Psoas muscle (tissue), 7 donors: ENCODE measurements at regions not wholly inside any gene's neighbourhood (a gene's known extent, or its start where the extent isn't known, plus 50 kb on each side); places are given as distances from the start of the nearest gene placed in this dataset.

Source experiments
- ATAC-seq, 4 donors: fragments of 200-7000 bp; cut with Tn5 transposase; one replicate each; pipeline ENCODE4 v1.9.1; 2020; ENCODE audit warnings: moderate library complexity in 3 of 4, mild to moderate bottlenecking in 2 of 4
- DNase-seq, 2 donors: peaks; one replicate each; pipeline ENCODE4 v3.0.0-alpha.2; 2020
- H3K27ac ChIP-seq: fragments of 200-600 bp; one replicate; pipeline ENCODE4 v1.8.0; 2022
- H3K27me3 ChIP-seq, 3 donors: fragments of 200-600 bp in 1 of 3; one replicate each; pipeline versions ENCODE4 v1.6.1 to v1.8.0; 2013 to 2022; ENCODE audit warnings: low read length in 2 of 3, mild to moderate bottlenecking in 2 of 3, moderate library complexity in 1 of 3; ENCODE audit not compliant: insufficient read depth in 3 of 3
- H3K36me3 ChIP-seq, 2 donors: fragments of 200-600 bp in 1 of 2; one replicate each; pipeline versions ENCODE4 v1.6.1 to v1.8.0; 2013 to 2022; ENCODE audit warnings: low read depth in 1 of 2, mild to moderate bottlenecking in 1 of 2, moderate library complexity in 1 of 2; ENCODE audit not compliant: insufficient read depth in 1 of 2
- H3K4me1 ChIP-seq: fragments of 200-600 bp; one replicate; pipeline ENCODE4 v1.8.0; 2022
- H3K4me3 ChIP-seq: fragments of 200-600 bp; one replicate; pipeline ENCODE4 v1.8.0; 2022; ENCODE audit warnings: mild to moderate bottlenecking
- H3K9me3 ChIP-seq: fragments of 200-600 bp; one replicate; pipeline ENCODE4 v1.8.0; 2022
- CTCF ChIP-seq: fragments of 200-600 bp; IDR thresholded peaks from one replicate; pipeline ENCODE4 v1.8.0; 2022; ENCODE audit warnings: antibody characterized with exemption
- WGBS, 3 donors: extraction: QIAGEN DNeasy Blood & Tissue Kit; methylation state at CpG; one replicate each; pipeline versions ENCODE4 v1.1.6 to v1.1.7; 2013; 5-methylcytosine and 5-hydroxymethylcytosine counted together
- intact Hi-C, 2 donors: fragments of 100-400 bp; cut with DNase I; formaldehyde crosslinking; loops; one replicate each; pipeline versions ENCODE4 v1.11.0 to v1.14.2; 2022
- donor health status: healthy with polysubstance abuse.
- donor health status: DM: no; HTN: no; CAD: no; lungs with moderate emphysema.
- donor health status: Bipolar disorder and iron deficiency.
- donor health status: healthy.
- donor health status: DM: yes; HTN: yes; CAD: no.
- donor health status: DM: no; HTN: no; CAD: no.
- donor health status: DM: yes; HTN: yes; CAD: no.

GRCh38 chr1:188895611-188896010 is 1582.1 kb downstream of the BRINP3 start:
- Histone ChIP-seq H3K4me3 (no peak overlapping the region), H3K4me1 (no peaks in the 10 kb centered on the region), H3K27ac (no peak overlapping the region), H3K27me3 (no peaks in the 10 kb centered on the region), H3K36me3 (no peaks in the 10 kb centered on the region), H3K9me3 (peaks cover 3% of the 10 kb centered on the region)
- intact Hi-C loops = no loop called here
- 71 to 74% (median 74%) methylated on average over 3 of the region's 3 CpGs for WGBS, 3 donors
- TF ChIP-seq CTCF = no peak
- DNase-seq (no peak), ATAC-seq (no peak)

- no peaks in the 10 kb centered on the region for H3K9me3 ChIP-seq
- H3K27ac ChIP-seq = no peak overlapping the region
- H3K36me3 ChIP-seq = no peaks in the 10 kb centered on the region
- H3K4me1 ChIP-seq = no peaks in the 10 kb centered on the region
- H3K4me3 ChIP-seq = no peak overlapping the region
- ATAC-seq (no peak), DNase-seq (no peak)
- intact Hi-C loops = no loop called here
- no peaks in the 10 kb centered on the region for H3K27me3 ChIP-seq
- TF ChIP-seq CTCF = no peak
Observed at GRCh38 chr1:188903241-188903640, 1574.4 kb downstream of the BRINP3 start.

GRCh38 chr1:188904201-188904600 is 1573.5 kb downstream of the BRINP3 start:
- Histone ChIP-seq H3K9me3 (no peaks in the 10 kb centered on the region), H3K27me3 (no peaks in the 10 kb centered on the region), H3K36me3 (no peaks in the 10 kb centered on the region), H3K4me3 (no peak overlapping the region), H3K4me1 (no peaks in the 10 kb centered on the region), H3K27ac (no peak overlapping the region)
- WGBS, 3 donors = 76 to 82% (median 80%) methylated on average over 2 of the region's 2 CpGs
- ATAC-seq = no peak
- no peak for TF ChIP-seq CTCF
- DNase-seq = no peak
- intact Hi-C loops = no loop called here

GRCh38 chr1:188906921-188907641 is 1570.6 kb downstream of the BRINP3 start:
- Histone ChIP-seq H3K27me3 (no peaks in the 10 kb centered on the region), H3K9me3 (no peaks in the 10 kb centered on the region), H3K36me3 (no peaks in the 10 kb centered on the region), H3K27ac (no peak overlapping the region), H3K4me3 (no peak overlapping the region), H3K4me1 (no peaks in the 10 kb centered on the region)
- 86 to 89% (median 86%) methylated on average over 10 of the region's 10 CpGs for WGBS, 3 donors
- intact Hi-C loops = no loop called here
- no peak for TF ChIP-seq CTCF
- ATAC-seq = no peak
- DNase-seq = no peak

GRCh38 chr1:188930382-188930781 is 1547.3 kb downstream of the BRINP3 start:
- no peak for TF ChIP-seq CTCF
- no peaks in the 10 kb centered on the region for H3K36me3 ChIP-seq
- H3K4me3 ChIP-seq = no peak overlapping the region
- H3K27me3 ChIP-seq = no peaks in the 10 kb centered on the region
- H3K9me3 ChIP-seq = no peaks in the 10 kb centered on the region
- no peak overlapping the region for H3K27ac ChIP-seq
- DNase-seq = no peak
- 45 to 52% (median 47%) methylated on average over 3 of the region's 3 CpGs for WGBS, 3 donors
- ATAC-seq = no peak
- intact Hi-C loops = no loop called here
- H3K4me1 ChIP-seq = no peaks in the 10 kb centered on the region
